Suprapubic skin (tissue), 4 donors: ENCODE measurements at regions not wholly inside any gene's neighbourhood (a gene's known extent, or its start where the extent isn't known, plus 50 kb on each side); places are given as distances from the start of the nearest gene placed in this dataset.

Experiments
- DNase-seq, 2 donors: peaks; one replicate each; pipeline ENCODE4 v3.0.0-alpha.2; 2019; ENCODE audit warnings: low spot score in 2 of 2
- H3K27ac ChIP-seq: fragments of 200-600 bp; sonication (generic); one replicate; pipeline ENCODE4 v1.5.1; 2019
- H3K27me3 ChIP-seq: fragments of 200-600 bp; sonication (generic); one replicate; pipeline ENCODE4 v1.5.1; 2019
- H3K36me3 ChIP-seq: fragments of 200-600 bp; sonication (generic); one replicate; pipeline ENCODE4 v1.5.1; 2019
- H3K4me1 ChIP-seq: fragments of 200-600 bp; sonication (generic); one replicate; pipeline ENCODE4 v1.5.1; 2019
- H3K4me3 ChIP-seq: fragments of 200-600 bp; sonication (generic); one replicate; pipeline ENCODE4 v1.5.1; 2019; ENCODE audit warnings: mild to moderate bottlenecking
- H3K9me3 ChIP-seq: fragments of 200-600 bp; sonication (generic); one replicate; pipeline ENCODE4 v1.5.1; 2019
- EP300 ChIP-seq: sonication (generic); formaldehyde crosslinking; IDR thresholded peaks from one replicate; pipeline ENCODE4 v1.6.1; 2017; ENCODE audit warnings: antibody characterized with exemption
- POLR2A ChIP-seq, 2 donors: fragments of 450-650 bp; IDR thresholded peaks; one replicate each; pipeline ENCODE4 v1.6.1; 2017; ENCODE audit warnings: antibody characterized with exemption in 2 of 2, mild to moderate bottlenecking in 2 of 2, moderate library complexity in 2 of 2
- POLR2AphosphoS5 ChIP-seq, 3 donors: sonication (generic); formaldehyde crosslinking; IDR thresholded peaks; one replicate each; pipeline ENCODE4 v1.6.1; 2017; ENCODE audit warnings: antibody characterized with exemption in 3 of 3
- whole genome bisulfite sequencing: methylation state at CpG from one replicate; pipeline ENCODE4 v1.1.5; 2018; 5-methylcytosine and 5-hydroxymethylcytosine counted together
- TF ChIP-seq, protein P1 (sequence below), 2 donors: fragments of 200-600 bp in 1 of 2; fragments of 450-650 bp in 1 of 2; sonication (generic) in 1 of 2; IDR thresholded peaks; one replicate each; pipeline ENCODE4 v1.5.1; 2016 to 2019; ENCODE audit warnings: antibody characterized with exemption in 2 of 2, mild to moderate bottlenecking in 1 of 2, moderate library complexity in 1 of 2

DNA sequence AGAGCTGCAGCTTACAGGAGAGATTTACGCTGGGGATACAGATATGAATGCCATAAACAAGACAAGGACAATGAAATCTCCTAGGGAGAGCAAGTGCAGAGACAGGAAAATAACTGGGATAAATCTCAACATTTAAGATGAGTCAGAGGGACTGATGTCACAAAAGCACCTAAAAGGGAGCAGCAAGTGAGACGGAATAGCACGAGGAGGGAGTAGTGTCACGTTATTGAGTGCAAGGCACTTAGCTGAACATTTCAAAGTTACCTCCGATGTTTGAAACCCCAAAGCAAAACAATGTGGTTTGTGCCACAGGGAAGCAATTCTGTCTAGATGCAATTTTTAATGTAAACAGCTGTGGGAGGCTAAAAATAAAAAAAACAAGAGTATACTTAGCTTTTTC, 1131.7 kb upstream of the EYS start:
- no peaks in the 10 kb centered on the region for H3K36me3 ChIP-seq
- H3K27me3 ChIP-seq: no peaks in the 10 kb centered on the region
- no peaks in the 10 kb centered on the region for H3K4me1 ChIP-seq
- TF ChIP-seq POLR2AphosphoS5 (IDR thresholded peaks at IDR 0.05) (no peak), POLR2A (IDR thresholded peaks at IDR 0.05) (no peak), EP300 (no peak)
- TF ChIP-seq, protein P1, sequence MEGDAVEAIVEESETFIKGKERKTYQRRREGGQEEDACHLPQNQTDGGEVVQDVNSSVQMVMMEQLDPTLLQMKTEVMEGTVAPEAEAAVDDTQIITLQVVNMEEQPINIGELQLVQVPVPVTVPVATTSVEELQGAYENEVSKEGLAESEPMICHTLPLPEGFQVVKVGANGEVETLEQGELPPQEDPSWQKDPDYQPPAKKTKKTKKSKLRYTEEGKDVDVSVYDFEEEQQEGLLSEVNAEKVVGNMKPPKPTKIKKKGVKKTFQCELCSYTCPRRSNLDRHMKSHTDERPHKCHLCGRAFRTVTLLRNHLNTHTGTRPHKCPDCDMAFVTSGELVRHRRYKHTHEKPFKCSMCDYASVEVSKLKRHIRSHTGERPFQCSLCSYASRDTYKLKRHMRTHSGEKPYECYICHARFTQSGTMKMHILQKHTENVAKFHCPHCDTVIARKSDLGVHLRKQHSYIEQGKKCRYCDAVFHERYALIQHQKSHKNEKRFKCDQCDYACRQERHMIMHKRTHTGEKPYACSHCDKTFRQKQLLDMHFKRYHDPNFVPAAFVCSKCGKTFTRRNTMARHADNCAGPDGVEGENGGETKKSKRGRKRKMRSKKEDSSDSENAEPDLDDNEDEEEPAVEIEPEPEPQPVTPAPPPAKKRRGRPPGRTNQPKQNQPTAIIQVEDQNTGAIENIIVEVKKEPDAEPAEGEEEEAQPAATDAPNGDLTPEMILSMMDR (IDR thresholded peaks at IDR 0.05): no peak
- WGBS: 72% methylated on average over 5 of the region's 5 CpGs
- no peaks in the 10 kb centered on the region for H3K9me3 ChIP-seq
- no peak for DNase-seq
- H3K4me3 ChIP-seq: no peak overlapping the region
- no peak overlapping the region for H3K27ac ChIP-seq

DNA sequence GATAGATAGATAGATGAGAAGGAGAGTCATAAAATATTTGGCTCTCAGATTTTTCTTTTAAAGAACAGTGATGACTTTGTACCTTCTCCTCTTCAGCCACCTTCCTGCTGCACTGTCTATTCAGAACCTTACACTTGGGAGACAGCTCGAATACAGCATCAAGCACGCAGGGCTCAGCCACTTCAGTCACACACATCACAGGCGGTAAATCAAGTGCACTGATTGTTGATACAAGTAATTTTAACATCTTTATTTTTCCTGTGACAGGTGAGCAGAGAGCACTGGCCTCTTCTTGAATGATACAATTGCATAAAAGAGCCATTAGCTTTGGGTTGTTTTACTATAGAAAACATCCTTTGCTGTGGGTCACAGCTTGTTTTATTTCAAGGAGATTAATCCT, 1118.5 kb upstream of the EYS start:
- no peaks in the 10 kb centered on the region for H3K4me1 ChIP-seq
- no peaks in the 10 kb centered on the region for H3K27me3 ChIP-seq
- no peak overlapping the region for H3K4me3 ChIP-seq
- TF ChIP-seq, protein P1 (IDR thresholded peaks at IDR 0.05): no peak
- TF ChIP-seq POLR2AphosphoS5 (IDR thresholded peaks at IDR 0.05): no peak
- TF ChIP-seq POLR2A (IDR thresholded peaks at IDR 0.05): no peak
- TF ChIP-seq EP300: no peak
- no peaks in the 10 kb centered on the region for H3K36me3 ChIP-seq
- H3K9me3 ChIP-seq: no peaks in the 10 kb centered on the region
- no peak overlapping the region for H3K27ac ChIP-seq
- DNase-seq: no peak
- WGBS: 87% methylated on average over 3 of the region's 3 CpGs

GRCh38 chr6:66814156-66814555, 1107.1 kb upstream of the EYS start:
- H3K9me3 ChIP-seq: no peaks in the 10 kb centered on the region
- 89% methylated on average over 3 of the region's 3 CpGs for WGBS

GRCh38 chr6:66808771-66809170, 1101.7 kb upstream of the EYS start:
- Histone ChIP-seq H3K4me1 (no peaks in the 10 kb centered on the region), H3K4me3 (no peak overlapping the region), H3K9me3 (no peaks in the 10 kb centered on the region), H3K27me3 (no peaks in the 10 kb centered on the region), H3K36me3 (no peaks in the 10 kb centered on the region), H3K27ac (no peak overlapping the region)
- 89% methylated on average over 1 of the region's 1 CpG for WGBS
- no peak for TF ChIP-seq POLR2A (IDR thresholded peaks at IDR 0.05)
- TF ChIP-seq EP300: no peak
- no peak for TF ChIP-seq POLR2AphosphoS5 (IDR thresholded peaks at IDR 0.05)
- TF ChIP-seq, protein P1 (IDR thresholded peaks at IDR 0.05): no peak
- DNase-seq: no peak

More at GRCh38 chr6:66814156-66814555, 1107.1 kb upstream of the EYS start:
- no peaks in the 10 kb centered on the region for H3K4me1 ChIP-seq
- no peak overlapping the region for H3K27ac ChIP-seq
- no peaks in the 10 kb centered on the region for H3K36me3 ChIP-seq
- DNase-seq: no peak
- no peak for TF ChIP-seq POLR2A (IDR thresholded peaks at IDR 0.05)
- no peak for TF ChIP-seq POLR2AphosphoS5 (IDR thresholded peaks at IDR 0.05)
- TF ChIP-seq EP300: no peak
- TF ChIP-seq, protein P1 (IDR thresholded peaks at IDR 0.05): no peak
- no peaks in the 10 kb centered on the region for H3K27me3 ChIP-seq
- no peak overlapping the region for H3K4me3 ChIP-seq

- DNase-seq: no peak
- Histone ChIP-seq H3K27me3 (no peaks in the 10 kb centered on the region), H3K4me3 (no peak overlapping the region), H3K9me3 (no peaks in the 10 kb centered on the region), H3K27ac (no peak overlapping the region), H3K36me3 (no peaks in the 10 kb centered on the region), H3K4me1 (no peaks in the 10 kb centered on the region)
- TF ChIP-seq EP300 (no peak), POLR2AphosphoS5 (IDR thresholded peaks at IDR 0.05) (no peak), POLR2A (IDR thresholded peaks at IDR 0.05) (no peak)
- TF ChIP-seq, protein P1 (IDR thresholded peaks at IDR 0.05): no peak
- WGBS: 54% methylated on average over 3 of the region's 3 CpGs
Observed at GRCh38 chr6:66796987-66797386, 1090.0 kb upstream of the EYS start.
